PC-9 (cell line): ENCODE measurements at regions not wholly inside any gene's neighbourhood (a gene's known extent, or its start where the extent isn't known, plus 50 kb on each side); places are given as distances from the start of the nearest gene placed in this dataset.

ENCODE experiments used
- BruUV-seq: library from RNA; stranded (reverse); fragments of 400-500 nt; replicated peaks from 2 replicates; lab custom pipeline; 2021; lab: Mats Ljungman, UMichigan
- CTCF ChIA-PET: fragments of 300-600 bp; sonication (Branson Sonifier 250); formaldehyde crosslinking; loops from one replicate; lab custom pipeline; 2022; ENCODE audit warnings: antibody characterized with exemption; lab: Charles Lee
- POLR2A ChIA-PET: fragments of 300-600 bp; sonication (Branson Sonifier 250); formaldehyde crosslinking; loops from one replicate; lab custom pipeline; 2022; ENCODE audit warnings: antibody characterized with exemption; ENCODE audit not compliant: unreplicated experiment; lab: Charles Lee
- DNase-seq, 2 experiments: peaks; one replicate each; pipeline versions ENCODE4 v3.0.0 to v3.0.0-alpha.2; 2015 to 2022; ENCODE audit warnings: mixed read lengths in 1 of 2
- H2AFZ ChIP-seq: fragments of 200-600 bp; sonication (generic); 2 replicates; pipeline ENCODE4 v1.8.1; 2017; ENCODE audit warnings: antibody characterized with exemption
- H3F3A ChIP-seq: fragments of 200-600 bp; sonication (generic); 2 replicates; pipeline ENCODE4 v1.8.1; 2017; ENCODE audit warnings: antibody characterized with exemption, mild to moderate bottlenecking, low read depth; ENCODE audit not compliant: insufficient read depth
- H3K27ac ChIP-seq: fragments of 200-600 bp; sonication (generic); 2 replicates; pipeline ENCODE4 v1.6.1; 2016; ENCODE audit warnings: mixed run types
- H3K27me3 ChIP-seq: fragments of 200-600 bp; sonication (generic); 2 replicates; pipeline ENCODE4 v1.6.1; 2016; ENCODE audit warnings: low read depth, mixed run types; ENCODE audit not compliant: insufficient read depth
- H3K36me3 ChIP-seq: fragments of 200-600 bp; sonication (generic); 2 replicates; pipeline ENCODE4 v1.6.1; 2016; ENCODE audit warnings: low read depth, mixed run types
- H3K4me1 ChIP-seq: fragments of 200-600 bp; sonication (generic); replicated peaks from 2 replicates; pipeline ENCODE4 v1.6.1; 2016; ENCODE audit warnings: mixed run types; ENCODE audit not compliant: insufficient read depth
- H3K4me2 ChIP-seq: fragments of 200-600 bp; sonication (generic); 2 replicates; pipeline ENCODE4 v1.6.1; 2017; ENCODE audit warnings: mixed run types
- H3K4me3 ChIP-seq: fragments of 200-600 bp; sonication (generic); 2 replicates; pipeline ENCODE4 v1.6.1; 2016; ENCODE audit warnings: mixed run types
- H3K79me2 ChIP-seq: fragments of 200-600 bp; sonication (generic); 2 replicates; pipeline ENCODE4 v1.6.1; 2017; ENCODE audit warnings: low read depth, mixed run types
- H3K9me2 ChIP-seq: fragments of 200-600 bp; sonication (generic); 2 replicates; pipeline ENCODE4 v1.8.1; 2017; ENCODE audit warnings: mild to moderate bottlenecking; ENCODE audit not compliant: insufficient read depth
- H3K9me3 ChIP-seq: fragments of 200-600 bp; sonication (generic); 2 replicates; pipeline ENCODE4 v1.8.1; 2016; ENCODE audit warnings: low read depth; ENCODE audit not compliant: insufficient read depth
- H4K20me1 ChIP-seq: fragments of 200-600 bp; sonication (generic); 2 replicates; pipeline ENCODE4 v1.8.1; 2017; ENCODE audit not compliant: insufficient read depth
- CTCF ChIP-seq: fragments of 200-600 bp; sonication (generic); conservative IDR thresholded peaks from 2 replicates; pipeline ENCODE4 v1.6.1; 2017; ENCODE audit warnings: mixed run types, antibody characterized with exemption, mild to moderate bottlenecking, moderate library complexity
- EZH2 ChIP-seq: fragments of 200-600 bp; sonication (generic); IDR thresholded peaks from 2 replicates; pipeline ENCODE4 v1.8.0; 2017; ENCODE audit warnings: antibody characterized with exemption, low read depth
- intact Hi-C: fragments of 100-400 bp; cut with micrococcal nuclease; formaldehyde crosslinking; loops from one replicate; pipeline ENCODE4 v1.10.0; 2022; ENCODE audit not compliant: unreplicated experiment

- POLR2A ChIA-PET: no interaction called here
Measured at GRCh38 chr9:78463750-78464149, 166.8 kb downstream of the PSAT1 start.

GRCh38 chr9:78468231-78468630 is 171.3 kb downstream of the PSAT1 start:
- no peak overlapping the region for H3K27ac ChIP-seq
- H3K4me1 ChIP-seq: no peaks in the 10 kb centered on the region
- H3F3A ChIP-seq: no peaks in the 10 kb centered on the region
- H3K79me2 ChIP-seq: no peaks in the 10 kb centered on the region
- POLR2A ChIA-PET: interaction anchor here (0.6 to 0.7 kb wide), 2 partner anchors 47 to 296 kb away, joined by 3 to 4 read pairs; no protein-coding TSS in a partner anchor
- peaks cover 11% of the 10 kb centered on the region; the same call in 1 of the 2 replicates for H3K27me3 ChIP-seq
- H2AFZ ChIP-seq: no peak overlapping the region
- intact Hi-C loops: no loop called here
- no peak for DNase-seq
- no peak overlapping the region for H3K4me3 ChIP-seq
- no peak for TF ChIP-seq CTCF
- no peak for TF ChIP-seq EZH2
- CTCF ChIA-PET: no interaction called here
- no peaks in the 10 kb centered on the region for H3K9me3 ChIP-seq
- no peak overlapping the region for H3K4me2 ChIP-seq
- no peaks in the 10 kb centered on the region for H4K20me1 ChIP-seq
- no peaks in the 10 kb centered on the region for H3K9me2 ChIP-seq
- H3K36me3 ChIP-seq: no peaks in the 10 kb centered on the region
- no TSS peak for BruUV-seq

More at GRCh38 chr9:78463750-78464149, 166.8 kb downstream of the PSAT1 start:
- Histone ChIP-seq H3K79me2 (no peaks in the 10 kb centered on the region), H3F3A (no peaks in the 10 kb centered on the region), H3K27me3 (0 out of 2 replicates have a peak, but pooled peaks cover 8% of the 10 kb centered on the region), H2AFZ (no peak overlapping the region), H3K27ac (no peak overlapping the region), H3K9me2 (no peaks in the 10 kb centered on the region), H3K9me3 (no peaks in the 10 kb centered on the region), H3K4me3 (no peak overlapping the region), H3K4me2 (no peak overlapping the region), H4K20me1 (no peaks in the 10 kb centered on the region), H3K4me1 (no peaks in the 10 kb centered on the region), H3K36me3 (no peaks in the 10 kb centered on the region)
- CTCF ChIA-PET: no interaction called here
- intact Hi-C loops: no loop called here
- DNase-seq: no peak
- TF ChIP-seq EZH2 (no peak), CTCF (no peak)
- BruUV-seq: no TSS peak

GRCh38 chr9:78468974-78469576 is 172.2 kb downstream of the PSAT1 start:
- Histone ChIP-seq H3K4me1 (no peaks in the 10 kb centered on the region), H4K20me1 (no peaks in the 10 kb centered on the region), H3K9me2 (no peaks in the 10 kb centered on the region), H3K27me3 (peaks cover 11% of the 10 kb centered on the region; the same call in 1 of the 2 replicates), H3K9me3 (no peaks in the 10 kb centered on the region), H3K79me2 (no peaks in the 10 kb centered on the region), H3K4me3 (no peak overlapping the region), H3K4me2 (no peak overlapping the region), H3K36me3 (no peaks in the 10 kb centered on the region), H3F3A (no peaks in the 10 kb centered on the region), H2AFZ (no peak overlapping the region), H3K27ac (no peak overlapping the region)
- POLR2A ChIA-PET: interaction anchor here (0.6 to 0.7 kb wide), 2 partner anchors 46 to 295 kb away, joined by 3 to 4 read pairs; no protein-coding TSS in a partner anchor
- intact Hi-C loops: no loop called here
- TF ChIP-seq CTCF (no peak), EZH2 (no peak)
- no peak for DNase-seq
- BruUV-seq: no TSS peak
- CTCF ChIA-PET: no interaction called here
